Transverse colon (tissue), 4 donors: ENCODE measurements at regions not wholly inside any gene's neighbourhood (a gene's known extent, or its start where the extent isn't known, plus 50 kb on each side); places are given as distances from the start of the nearest gene placed in this dataset.

ENCODE experiments used
- DNase-seq: peaks from one replicate; pipeline ENCODE4 v3.0.0-alpha.2; 2019
- H3K27ac ChIP-seq, 4 donors: fragments of 200-600 bp; sonication (generic); 2 replicates each; pipeline ENCODE4 v1.5.1; 2016 to 2018; ENCODE audit warnings: inconsistent platforms in 4 of 4
- H3K27me3 ChIP-seq: fragments of 200-600 bp; sonication (generic); 2 replicates; pipeline ENCODE4 v1.5.1; 2017; ENCODE audit warnings: inconsistent platforms
- H3K36me3 ChIP-seq, 4 donors: fragments of 200-600 bp; sonication (generic); 2 replicates each; pipeline ENCODE4 v1.5.1; 2017 to 2019; ENCODE audit warnings: inconsistent platforms in 4 of 4
- H3K4me1 ChIP-seq, 4 donors: fragments of 200-600 bp; sonication (generic); 2 replicates each; pipeline ENCODE4 v1.5.1; 2017 to 2020; ENCODE audit warnings: inconsistent platforms in 4 of 4
- H3K4me3 ChIP-seq, 4 donors: fragments of 200-600 bp; sonication (generic); 1 replicate in 1 of 4; 2 replicates in 3 of 4; pipeline versions ENCODE4 v1.5.1 to v1.6.1; 2017 to 2019; ENCODE audit warnings: inconsistent platforms in 4 of 4
- H3K9me3 ChIP-seq, 2 donors: fragments of 200-600 bp; sonication (generic); 2 replicates each; pipeline ENCODE4 v1.5.1; 2017 to 2019; ENCODE audit warnings: inconsistent platforms in 2 of 2
- EP300 ChIP-seq: sonication (generic); formaldehyde crosslinking; IDR thresholded peaks from one replicate; pipeline ENCODE4 v1.6.1; 2017; ENCODE audit warnings: antibody characterized with exemption, low read depth
- POLR2A ChIP-seq: fragments of 450-650 bp; IDR thresholded peaks from one replicate; pipeline ENCODE4 v1.6.1; 2016; ENCODE audit warnings: antibody characterized with exemption, mild to moderate bottlenecking, moderate library complexity
- POLR2AphosphoS5 ChIP-seq, 3 donors: sonication (generic); formaldehyde crosslinking; IDR thresholded peaks; one replicate each; pipeline ENCODE4 v1.6.1; 2016; ENCODE audit warnings: antibody characterized with exemption in 3 of 3
- WGBS, 2 donors: methylation state at CpG; one replicate each; pipeline ENCODE4 v1.1.5; 2018; ENCODE audit warnings: low coverage in 1 of 2; 5-methylcytosine and 5-hydroxymethylcytosine counted together
- in situ Hi-C, 4 donors: fragments of 200-750 bp; cut with MboI; loops; one replicate each; pipeline versions ENCODE4 v1.15.0 to v1.15.1; 2017; ENCODE audit warnings: low sequenced_read_pairs in 3 of 4, low pct_ligation_motif_present in 1 of 4, low pct_unique_long_range_greater_than_20kb in 1 of 4
- intact Hi-C: fragments of 100-400 bp; cut with DNase I; formaldehyde crosslinking; loops from one replicate; pipeline ENCODE4 v1.15.1; 2023; ENCODE audit warnings: low total_unique reads
- TF ChIP-seq, protein P1 (sequence below), 5 experiments: fragments of 200-600 bp in 3 of 5; fragments of 450-650 bp in 2 of 5; sonication (generic) in 3 of 5; IDR thresholded peaks; 1 replicate in 2 of 5; 2 replicates in 3 of 5; pipeline ENCODE4 v1.5.1; 2016 to 2017; ENCODE audit warnings: antibody characterized with exemption in 5 of 5, inconsistent platforms in 3 of 5, mild to moderate bottlenecking in 2 of 5, moderate library complexity in 1 of 5

DNA sequence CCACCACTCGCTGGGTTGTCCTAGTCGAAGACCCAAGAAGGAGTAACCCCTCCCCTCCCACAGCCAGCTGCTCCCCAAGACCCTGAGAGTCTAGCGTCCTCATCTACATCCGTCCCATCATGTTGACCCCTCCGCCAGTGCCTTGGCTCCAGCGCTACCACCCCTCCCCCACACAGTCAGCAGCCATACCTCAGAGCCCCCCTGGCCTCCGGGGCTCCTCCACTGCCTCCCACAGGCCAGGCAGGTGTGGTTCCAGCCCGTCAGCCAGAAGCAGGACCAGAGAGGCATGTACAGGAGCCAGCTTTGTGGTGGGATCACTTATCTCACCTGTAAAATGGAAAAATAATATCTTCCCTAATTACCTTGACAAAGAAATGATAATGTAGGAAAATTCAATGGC is 51.5 kb upstream of the PHF21B start:
- intact Hi-C loops, result no loop called here
- 81 to 82% methylated on average over 2 to 8 of the region's 8 CpGs for WGBS, 2 donors
- in situ Hi-C loops, result no loop called here

DNA sequence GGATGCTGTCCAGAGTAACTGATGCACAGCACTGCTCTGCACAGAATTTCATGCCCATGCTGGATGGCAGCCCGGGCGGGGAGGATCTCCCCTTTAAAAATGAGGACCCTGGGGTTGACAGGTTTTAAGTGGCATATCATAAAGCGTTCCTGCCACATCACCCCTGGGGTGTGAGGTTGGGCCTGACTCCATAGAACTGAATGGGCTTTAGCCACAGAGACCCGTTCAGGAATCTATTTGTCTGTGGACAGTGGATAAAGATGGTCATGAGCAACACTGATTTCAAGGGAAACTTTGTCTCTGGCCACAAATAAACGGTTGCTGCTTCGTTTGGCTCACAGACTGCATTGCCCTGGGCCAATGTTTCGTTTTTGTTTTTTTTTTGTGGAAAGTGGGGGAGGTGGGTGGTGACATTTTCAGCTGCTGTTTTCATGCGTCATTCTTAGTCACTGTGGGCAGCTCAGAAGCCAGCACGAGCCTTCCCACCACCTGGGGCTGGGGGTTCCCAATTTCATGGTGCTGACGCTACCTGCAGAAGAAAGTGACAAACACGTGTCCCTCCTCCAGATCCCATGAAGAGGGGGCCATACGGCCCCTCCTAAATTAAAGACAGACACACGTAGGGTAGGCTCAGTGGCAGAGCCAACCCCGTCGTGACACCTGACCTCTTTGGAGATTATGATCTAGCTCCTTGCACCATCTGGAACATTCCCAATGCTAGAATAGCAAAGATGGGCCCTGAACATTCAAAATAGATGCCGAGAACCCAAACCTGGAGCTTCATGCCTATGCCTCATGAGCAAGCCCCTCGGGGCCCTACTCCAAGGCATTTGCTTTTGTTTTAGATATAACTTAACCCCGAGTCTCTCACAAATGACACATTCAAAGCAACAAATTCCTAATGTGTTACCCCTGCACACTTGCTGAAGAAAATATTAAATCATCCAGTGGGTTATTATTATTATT is 54.8 kb upstream of the PHF21B start:
- in situ Hi-C loops (no loop called here), intact Hi-C loops (no loop called here)
- 43 to 52% methylated on average over 4 to 18 of the region's 18 CpGs for WGBS, 2 donors
- H3K36me3 ChIP-seq, result no peaks in the 10 kb centered on the region
- no peaks in the 10 kb centered on the region for H3K4me1 ChIP-seq
- H3K27ac ChIP-seq, result no peak overlapping the region
- no peak for TF ChIP-seq POLR2A
- TF ChIP-seq EP300, result no peak
- TF ChIP-seq, protein P1, sequence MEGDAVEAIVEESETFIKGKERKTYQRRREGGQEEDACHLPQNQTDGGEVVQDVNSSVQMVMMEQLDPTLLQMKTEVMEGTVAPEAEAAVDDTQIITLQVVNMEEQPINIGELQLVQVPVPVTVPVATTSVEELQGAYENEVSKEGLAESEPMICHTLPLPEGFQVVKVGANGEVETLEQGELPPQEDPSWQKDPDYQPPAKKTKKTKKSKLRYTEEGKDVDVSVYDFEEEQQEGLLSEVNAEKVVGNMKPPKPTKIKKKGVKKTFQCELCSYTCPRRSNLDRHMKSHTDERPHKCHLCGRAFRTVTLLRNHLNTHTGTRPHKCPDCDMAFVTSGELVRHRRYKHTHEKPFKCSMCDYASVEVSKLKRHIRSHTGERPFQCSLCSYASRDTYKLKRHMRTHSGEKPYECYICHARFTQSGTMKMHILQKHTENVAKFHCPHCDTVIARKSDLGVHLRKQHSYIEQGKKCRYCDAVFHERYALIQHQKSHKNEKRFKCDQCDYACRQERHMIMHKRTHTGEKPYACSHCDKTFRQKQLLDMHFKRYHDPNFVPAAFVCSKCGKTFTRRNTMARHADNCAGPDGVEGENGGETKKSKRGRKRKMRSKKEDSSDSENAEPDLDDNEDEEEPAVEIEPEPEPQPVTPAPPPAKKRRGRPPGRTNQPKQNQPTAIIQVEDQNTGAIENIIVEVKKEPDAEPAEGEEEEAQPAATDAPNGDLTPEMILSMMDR (IDR thresholded peaks at IDR 0.05), result no peak
- TF ChIP-seq POLR2AphosphoS5 (IDR thresholded peaks at IDR 0.05), result no peak
- DNase-seq, result no peak
- no peaks in the 10 kb centered on the region for H3K9me3 ChIP-seq
- H3K27me3 ChIP-seq, result peaks cover 3% of the 10 kb centered on the region
- H3K4me3 ChIP-seq, result no peak overlapping the region

More for the DNA sequence above, 51.5 kb upstream of the PHF21B start:
- Histone ChIP-seq H3K27me3 (peaks cover 3% of the 10 kb centered on the region), H3K4me1 (no peaks in the 10 kb centered on the region), H3K36me3 (no peaks in the 10 kb centered on the region), H3K4me3 (no peak overlapping the region), H3K9me3 (no peaks in the 10 kb centered on the region), H3K27ac (no peak overlapping the region)
- TF ChIP-seq, protein P1 (IDR thresholded peaks at IDR 0.05), result no peak
- TF ChIP-seq POLR2AphosphoS5 (IDR thresholded peaks at IDR 0.05), result no peak
- no peak for TF ChIP-seq EP300
- TF ChIP-seq POLR2A, result no peak
- no peak for DNase-seq

DNA sequence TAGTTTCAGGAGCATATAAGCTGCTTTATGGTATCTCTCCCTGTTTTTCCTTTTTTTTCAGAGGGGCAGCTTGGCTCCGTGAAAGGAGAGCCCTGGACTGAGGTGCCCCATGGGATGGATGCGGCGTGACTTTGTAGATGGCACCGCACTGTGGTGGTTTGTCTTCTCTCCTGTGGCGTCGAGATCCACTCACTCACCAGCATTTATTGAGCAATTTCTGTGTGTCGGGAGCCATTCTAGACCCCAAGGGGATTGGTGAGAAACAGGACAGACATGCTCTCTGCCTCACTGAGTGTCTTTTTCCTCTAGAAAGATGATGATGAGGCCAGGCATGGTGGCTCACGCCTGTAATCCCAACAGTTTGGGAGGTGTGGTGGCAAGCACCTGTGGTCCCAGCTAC is 55.9 kb upstream of the PHF21B start:
- Histone ChIP-seq H3K9me3 (no peaks in the 10 kb centered on the region), H3K36me3 (no peaks in the 10 kb centered on the region), H3K27ac (no peak overlapping the region), H3K4me3 (no peak overlapping the region), H3K27me3 (peaks cover 6% of the 10 kb centered on the region), H3K4me1 (no peaks in the 10 kb centered on the region)
- WGBS, 2 donors, result 83 to 84% methylated on average over 2 to 8 of the region's 8 CpGs
- DNase-seq, result no peak
- TF ChIP-seq POLR2AphosphoS5 (IDR thresholded peaks at IDR 0.05) (no peak), POLR2A (no peak), EP300 (no peak)
- TF ChIP-seq, protein P1 (IDR thresholded peaks at IDR 0.05), result no peak
- intact Hi-C loops (no loop called here), in situ Hi-C loops (no loop called here)

DNA sequence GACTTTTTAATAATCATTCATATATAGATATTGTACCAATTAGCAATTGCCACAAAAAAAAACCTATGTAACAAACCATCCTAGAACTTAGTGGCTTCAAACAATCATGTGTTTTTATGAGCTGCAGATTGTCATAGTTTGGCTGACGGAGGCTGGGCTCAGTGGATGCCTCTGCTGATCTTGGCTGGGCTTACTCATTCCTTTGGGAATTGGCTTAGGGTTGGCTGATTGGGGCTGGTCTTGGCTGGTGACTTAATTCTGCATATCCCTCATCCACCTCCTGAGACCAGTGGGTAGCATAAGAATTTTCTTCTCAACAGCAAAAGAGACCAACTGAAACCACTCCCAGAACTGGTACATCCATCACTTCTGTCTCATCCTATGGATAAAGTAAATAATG is 57.9 kb upstream of the PHF21B start:
- peaks cover 23% of the 10 kb centered on the region for H3K27me3 ChIP-seq
- no peak overlapping the region for H3K27ac ChIP-seq
- no peak for DNase-seq
- in situ Hi-C loops (no loop called here), intact Hi-C loops (no loop called here)
- no peak for TF ChIP-seq EP300
- TF ChIP-seq POLR2A, result no peak
- TF ChIP-seq POLR2AphosphoS5 (IDR thresholded peaks at IDR 0.05), result no peak
- TF ChIP-seq, protein P1 (IDR thresholded peaks at IDR 0.05), result no peak
- 67 to 81% methylated on average over 1 of the region's 1 CpG for WGBS, 2 donors
- H3K4me1 ChIP-seq, result no peaks in the 10 kb centered on the region
- no peaks in the 10 kb centered on the region for H3K9me3 ChIP-seq
- no peak overlapping the region for H3K4me3 ChIP-seq
- H3K36me3 ChIP-seq, result no peaks in the 10 kb centered on the region
